HS-27A (cell line): ENCODE measurements at regions not wholly inside any gene's neighbourhood (a gene's known extent, or its start where the extent isn't known, plus 50 kb on each side); places are given as distances from the start of the nearest gene placed in this dataset.

ENCODE experiments used
- DNase-seq: peaks from one replicate; pipeline ENCODE4 v3.0.0-alpha.2; 2012; ENCODE audit warnings: low read depth, missing footprints

GRCh38 chr18:61727241-61728193, 165.3 kb downstream of the RNF152 start:
- no peak for DNase-seq

- DNase-seq, result no peak
Observed at GRCh38 chr18:61724532-61724931, 168.3 kb downstream of the RNF152 start.

GRCh38 chr18:61722247-61722646, 170.6 kb downstream of the RNF152 start:
- no peak for DNase-seq

- no peak for DNase-seq
Observed at GRCh38 chr18:61720496-61720895, 172.3 kb downstream of the RNF152 start.

- DNase-seq, result no peak
Observed at GRCh38 chr18:61719671-61720070, 173.1 kb downstream of the RNF152 start.

GRCh38 chr18:61718944-61719343, 173.9 kb downstream of the RNF152 start:
- no peak for DNase-seq

GRCh38 chr18:61714421-61714820, 178.4 kb downstream of the RNF152 start:
- no peak for DNase-seq

- no peak for DNase-seq
Observed at GRCh38 chr18:61713502-61713901, 179.3 kb downstream of the RNF152 start.

- DNase-seq, result no peak
Observed at GRCh38 chr18:61710082-61710620, 182.7 kb downstream of the RNF152 start.

- no peak for DNase-seq
Observed at GRCh38 chr18:61706276-61706915, 186.4 kb downstream of the RNF152 start.

GRCh38 chr18:61703508-61703907, 189.3 kb downstream of the RNF152 start:
- no peak for DNase-seq

- no peak for DNase-seq
Observed at GRCh38 chr18:61702007-61702406, 190.8 kb downstream of the RNF152 start.

GRCh38 chr18:61699397-61700110, 193.3 kb downstream of the RNF152 start:
- peak; percentile 27 for DNase-seq

- DNase-seq, result no peak
Observed at GRCh38 chr18:61697306-61697909, 195.4 kb downstream of the RNF152 start.

GRCh38 chr18:61694236-61694635, 198.6 kb downstream of the RNF152 start:
- no peak for DNase-seq

GRCh38 chr18:61690418-61691138, 202.2 kb downstream of the RNF152 start:
- no peak for DNase-seq

- DNase-seq, result no peak
Observed at GRCh38 chr18:61687317-61687716, 205.5 kb downstream of the RNF152 start.

- DNase-seq, result no peak
Observed at GRCh38 chr18:61683856-61684255, 209.0 kb downstream of the RNF152 start.

GRCh38 chr18:61681065-61681464, 211.7 kb downstream of the RNF152 start:
- no peak for DNase-seq

- no peak for DNase-seq
Observed at GRCh38 chr18:61679836-61680235, 213.0 kb downstream of the RNF152 start.

- no peak for DNase-seq
Observed at GRCh38 chr18:61677435-61677970, 215.3 kb downstream of the RNF152 start.
